H9 (cell line): ENCODE measurements at regions not wholly inside any gene's neighbourhood (a gene's known extent, or its start where the extent isn't known, plus 50 kb on each side); places are given as distances from the start of the nearest gene placed in this dataset.

Experiments
- DNase-seq: peaks from one replicate; pipeline ENCODE4 v3.0.0-alpha.2; 2017
- H2AFZ ChIP-seq: one replicate; pipeline ENCODE4 v1.6.1; 2013; ENCODE audit warnings: mild to moderate bottlenecking, low read length, control low read depth, moderate library complexity
- H2AK5ac ChIP-seq: 2 replicates; pipeline ENCODE4 v1.6.1; 2013; ENCODE audit warnings: low read length, control low read depth, mixed read lengths; ENCODE audit not compliant: insufficient read length
- H2BK120ac ChIP-seq: one replicate; pipeline ENCODE4 v1.6.1; 2013; ENCODE audit warnings: low read depth, mild to moderate bottlenecking, low read length, control low read depth, inconsistent platforms; ENCODE audit not compliant: poor library complexity, severe bottlenecking
- H2BK12ac ChIP-seq: 2 replicates; pipeline ENCODE4 v1.6.1; 2013; ENCODE audit warnings: low read length, control low read depth, mixed read lengths, low read depth; ENCODE audit not compliant: insufficient read length
- H2BK15ac ChIP-seq: 2 replicates; pipeline ENCODE4 v1.6.1; 2013; ENCODE audit warnings: low read depth, low read length, control low read depth
- H2BK20ac ChIP-seq: one replicate; pipeline ENCODE4 v1.6.1; 2013; ENCODE audit warnings: low read depth, mild to moderate bottlenecking, low read length, control low read depth, inconsistent platforms; ENCODE audit not compliant: poor library complexity, severe bottlenecking
- H2BK5ac ChIP-seq: 2 replicates; pipeline ENCODE4 v1.6.1; 2013; ENCODE audit warnings: low read length, control low read depth, mixed read lengths; ENCODE audit not compliant: insufficient read length
- H3K14ac ChIP-seq: 2 replicates; pipeline ENCODE4 v1.6.1; 2013; ENCODE audit warnings: low read length, control low read depth; ENCODE audit not compliant: insufficient read depth
- H3K18ac ChIP-seq: 2 replicates; pipeline ENCODE4 v1.6.1; 2013; ENCODE audit warnings: low read depth, mild to moderate bottlenecking, mixed read lengths, low read length, control low read depth; ENCODE audit not compliant: insufficient read length
- H3K23ac ChIP-seq: 2 replicates; pipeline ENCODE4 v1.6.1; 2013; ENCODE audit warnings: low read length, control low read depth, mixed read lengths, low read depth; ENCODE audit not compliant: insufficient read length
- H3K23me2 ChIP-seq: 2 replicates; pipeline ENCODE4 v1.6.1; 2013; ENCODE audit warnings: low read depth, mild to moderate bottlenecking, mixed read lengths, low read length, control low read depth; ENCODE audit not compliant: insufficient read length, poor library complexity, severe bottlenecking
- H3K27ac ChIP-seq: 2 replicates; pipeline ENCODE4 v1.5.1; 2013; ENCODE audit warnings: low read length, control low read depth, mixed read lengths, low read depth; ENCODE audit not compliant: insufficient read length
- H3K27me3 ChIP-seq: 2 replicates; pipeline ENCODE4 v1.6.1; 2013; ENCODE audit warnings: low read length, control low read depth, inconsistent platforms; ENCODE audit not compliant: insufficient read depth
- H3K4ac ChIP-seq: 2 replicates; pipeline ENCODE4 v1.6.1; 2013; ENCODE audit warnings: low read depth, mild to moderate bottlenecking, control low read depth, inconsistent platforms, low read length, moderate library complexity
- H3K4me1 ChIP-seq: 2 replicates; pipeline ENCODE4 v1.6.1; 2013; ENCODE audit warnings: low read length, control low read depth, inconsistent platforms; ENCODE audit not compliant: insufficient read depth
- H3K4me2 ChIP-seq: 2 replicates; pipeline ENCODE4 v1.6.1; 2013; ENCODE audit warnings: low read length, control low read depth, mixed read lengths; ENCODE audit not compliant: insufficient read length, insufficient read depth
- H3K56ac ChIP-seq: 2 replicates; pipeline ENCODE4 v1.6.1; 2013; ENCODE audit warnings: low read depth, mild to moderate bottlenecking, mixed read lengths, low read length, control low read depth; ENCODE audit not compliant: insufficient read length
- H3K79me1 ChIP-seq: 2 replicates; pipeline ENCODE4 v1.6.1; 2013; ENCODE audit warnings: low read depth, mild to moderate bottlenecking, moderate library complexity, low read length, control low read depth, inconsistent platforms; ENCODE audit not compliant: insufficient read depth, poor library complexity, severe bottlenecking
- H3K79me2 ChIP-seq: 2 replicates; pipeline ENCODE4 v1.6.1; 2013; ENCODE audit warnings: low read length, control low read depth, inconsistent platforms; ENCODE audit not compliant: insufficient read depth
- H3K9ac ChIP-seq: 2 replicates; pipeline ENCODE4 v1.6.1; 2013; ENCODE audit warnings: low read length, control low read depth, mixed read lengths; ENCODE audit not compliant: insufficient read length; ENCODE audit errors: extremely low read depth
- H3K9me3 ChIP-seq: one replicate; pipeline ENCODE4 v1.6.1; 2013; ENCODE audit warnings: low read depth, low read length, inconsistent platforms; ENCODE audit not compliant: control insufficient read depth
- H3T11ph ChIP-seq: one replicate; pipeline ENCODE4 v1.6.1; 2013; ENCODE audit warnings: mild to moderate bottlenecking, low read length, control low read depth, inconsistent platforms
- H4K20me1 ChIP-seq: one replicate; pipeline ENCODE4 v1.6.1; 2013; ENCODE audit not compliant: control insufficient read depth, insufficient read length, insufficient read depth
- H4K5ac ChIP-seq: 2 replicates; pipeline ENCODE4 v1.6.1; 2013; ENCODE audit warnings: low read depth, mild to moderate bottlenecking, mixed read lengths, low read length, control low read depth; ENCODE audit not compliant: insufficient read length
- H4K8ac ChIP-seq: replicated peaks from 2 replicates; pipeline ENCODE4 v1.6.1; 2013; ENCODE audit warnings: low read length, control low read depth, mixed read lengths, low read depth; ENCODE audit not compliant: insufficient read length
- H4K91ac ChIP-seq: 2 replicates; pipeline ENCODE4 v1.6.1; 2013; ENCODE audit warnings: low read depth, mild to moderate bottlenecking, moderate library complexity, mixed read lengths, low read length, control low read depth; ENCODE audit not compliant: insufficient read length
- H3K27ac Mint-ChIP-seq, 3 experiments: 2 replicates in 2 of 3; 3 replicates in 1 of 3; pipeline ENCODE4 v1.8.0; 2020 to 2021; ENCODE audit warnings: mixed read lengths in 3 of 3, mild to moderate bottlenecking in 1 of 3, moderate library complexity in 1 of 3
- H3K27me3 Mint-ChIP-seq: 2 replicates; pipeline ENCODE4 v1.8.0; 2021; ENCODE audit warnings: low read depth, mild to moderate bottlenecking, moderate library complexity, mixed read lengths
- H3K36me3 Mint-ChIP-seq, 3 experiments: 2 replicates in 2 of 3; 3 replicates in 1 of 3; pipeline ENCODE4 v1.8.0; 2020 to 2021; ENCODE audit warnings: low read depth in 3 of 3, mixed read lengths in 3 of 3; ENCODE audit not compliant: insufficient read depth in 1 of 3
- H3K4me1 Mint-ChIP-seq, 2 experiments: 2 replicates each; pipeline ENCODE4 v1.8.0; 2020; ENCODE audit warnings: mixed read lengths in 2 of 2
- H3K4me3 Mint-ChIP-seq, 2 experiments: 2 replicates in 1 of 2; 3 replicates in 1 of 2; pipeline ENCODE4 v1.8.0; 2020 to 2021; ENCODE audit warnings: mild to moderate bottlenecking in 2 of 2, mixed read lengths in 2 of 2, moderate library complexity in 1 of 2
- H3K9me3 Mint-ChIP-seq, 2 experiments: 2 replicates in 1 of 2; 3 replicates in 1 of 2; pipeline ENCODE4 v1.8.0; 2020; ENCODE audit warnings: mild to moderate bottlenecking in 2 of 2, mixed read lengths in 2 of 2, moderate library complexity in 1 of 2
- CTCF ChIP-seq: fragments of 200-600 bp; sonication (generic); conservative IDR thresholded peaks from 3 replicates; pipeline ENCODE4 v1.8.0; 2021; ENCODE audit warnings: antibody characterized with exemption, mild to moderate bottlenecking

GRCh38 chr5:111932199-111932598 is 175.2 kb upstream of the NREP start:
- Mint-ChIP-seq H3K9me3 (no peaks in the 10 kb centered on the region), H3K27me3 (no peaks in the 10 kb centered on the region), H3K4me1 (peaks cover 14 to 18% of the 10 kb centered on the region in 2 experiments), H3K36me3 (no peaks in the 10 kb centered on the region), H3K27ac (no peak overlapping the region), H3K4me3 (no peak overlapping the region)
- Histone ChIP-seq H3K27ac (no peak overlapping the region), H3K23me2 (no peaks in the 10 kb centered on the region), H2BK15ac (no peak overlapping the region), H3K56ac (no peak overlapping the region), H4K8ac (no peak overlapping the region), H3K4me1 (0 out of 2 replicates have a peak, but pooled peaks cover 2% of the 10 kb centered on the region), H3K9me3 (no peaks in the 10 kb centered on the region), H3K4ac (no peak overlapping the region), H2BK20ac (no peak overlapping the region), H3T11ph (no peak overlapping the region), H3K18ac (no peak overlapping the region), H3K23ac (no peak overlapping the region), H2BK120ac (no peak overlapping the region), H3K4me2 (no peak overlapping the region), H3K27me3 (no peaks in the 10 kb centered on the region), H3K79me1 (no peaks in the 10 kb centered on the region), H3K79me2 (no peaks in the 10 kb centered on the region), H4K5ac (no peak overlapping the region), H4K20me1 (no peaks in the 10 kb centered on the region), H3K14ac (no peak overlapping the region), H2BK5ac (no peak overlapping the region), H2BK12ac (no peak overlapping the region), H2AFZ (no peak overlapping the region), H3K9ac (no peak overlapping the region), H4K91ac (no peak overlapping the region), H2AK5ac (no peak overlapping the region)
- no peak for TF ChIP-seq CTCF
- DNase-seq, result no peak
